ENCODE measurements at regions not wholly inside any gene's neighbourhood (a gene's known extent, or its start where the extent isn't known, plus 50 kb on each side); places are given as distances from the start of the nearest gene placed in this dataset.

DNA sequence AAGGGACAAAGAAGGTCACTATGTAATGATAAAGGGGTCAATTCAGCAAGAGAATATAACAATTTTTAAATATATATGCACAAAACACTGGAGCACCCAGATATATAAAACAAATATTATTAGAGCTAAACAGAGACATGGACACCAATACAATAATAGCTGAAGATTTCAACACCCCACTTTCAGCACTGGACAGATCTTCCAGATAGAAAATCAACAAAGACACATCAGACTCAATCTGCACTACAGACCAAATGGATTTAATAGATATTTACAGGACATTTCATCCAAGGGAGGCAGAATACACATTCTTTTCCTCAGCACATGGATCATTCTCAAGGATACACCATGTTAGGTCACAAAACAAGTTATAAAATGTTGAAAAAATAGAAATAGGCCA is 111.4 kb downstream of the SOX3 start:
- Histone ChIP-seq H3K27me3 (ENCODE audit: control insufficient read depth, insufficient read depth, low read length) (no peaks in the 10 kb centered on the region), H3K4me3 (ENCODE audit: low read length) (no peak overlapping the region), H3K36me3 (ENCODE audit: control insufficient read depth, low read depth, low read length) (no peaks in the 10 kb centered on the region)

DNA sequence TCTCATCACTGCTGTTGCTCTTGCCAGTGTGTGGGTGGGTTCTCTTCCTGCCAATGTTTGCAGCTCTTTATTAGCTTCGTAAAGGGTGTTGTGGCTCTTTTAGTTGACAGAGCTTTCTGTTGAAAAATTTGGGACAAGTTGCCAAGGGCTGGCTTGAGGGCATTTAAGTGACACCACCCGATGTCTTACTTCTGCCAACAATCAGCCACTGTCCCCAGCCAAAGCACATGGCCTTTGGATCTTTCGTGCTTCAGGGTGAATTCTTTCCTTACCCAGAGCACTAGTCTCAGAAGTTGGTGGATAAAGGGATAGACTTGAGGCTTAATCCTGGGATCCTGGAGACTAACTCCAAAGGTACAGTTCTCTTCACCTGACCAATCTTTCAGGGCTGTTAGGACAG is 113.6 kb downstream of the SOX3 start:
- Histone ChIP-seq H3K9me3 (ENCODE audit: control insufficient read depth, low read depth, low read length) (no peaks in the 10 kb centered on the region), H3K36me3 (ENCODE audit: control insufficient read depth, low read depth, low read length) (no peaks in the 10 kb centered on the region), H3K9ac (ENCODE audit: low read length) (no peak overlapping the region), H3K27ac (ENCODE audit: low read length) (no peak overlapping the region), H3K4me3 (ENCODE audit: low read length) (no peak overlapping the region), H3K27me3 (ENCODE audit: control insufficient read depth, insufficient read depth, low read length) (no peaks in the 10 kb centered on the region), H3K4me1 (ENCODE audit: control insufficient read depth, low read depth, low read length) (no peaks in the 10 kb centered on the region)

More for the DNA sequence above, 111.4 kb downstream of the SOX3 start:
- H3K9ac ChIP-seq (ENCODE audit: low read length) = no peak overlapping the region
- H3K4me1 ChIP-seq (ENCODE audit: control insufficient read depth, low read depth, low read length) = no peaks in the 10 kb centered on the region
- H3K9me3 ChIP-seq (ENCODE audit: control insufficient read depth, low read depth, low read length) = no peaks in the 10 kb centered on the region
- no peak overlapping the region for H3K27ac ChIP-seq (ENCODE audit: low read length)

DNA sequence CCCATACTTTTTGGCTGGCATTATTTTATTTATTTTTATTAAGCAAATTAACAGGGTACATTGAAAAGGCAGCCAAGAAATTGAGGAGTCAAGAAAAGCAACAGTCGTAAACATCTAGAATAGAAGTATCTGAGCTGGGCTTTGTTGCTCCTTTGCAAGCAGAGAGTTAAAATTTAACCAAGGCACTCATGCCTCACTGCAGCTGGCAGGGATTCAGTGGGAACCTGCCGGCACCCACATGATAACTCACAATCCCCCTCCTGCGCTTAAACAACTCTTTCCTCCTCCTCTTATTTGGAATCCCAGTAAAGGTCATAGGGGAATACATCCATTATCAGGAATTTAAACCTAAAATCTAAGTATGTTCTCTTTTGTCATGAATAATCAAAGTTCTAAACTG is 115.5 kb downstream of the SOX3 start:
- Histone ChIP-seq H3K9me3 (ENCODE audit: control insufficient read depth, low read depth, low read length) (no peaks in the 10 kb centered on the region), H3K27ac (ENCODE audit: low read length) (no peak overlapping the region), H3K4me1 (ENCODE audit: control insufficient read depth, low read depth, low read length) (no peaks in the 10 kb centered on the region), H3K9ac (ENCODE audit: low read length) (no peak overlapping the region), H3K4me3 (ENCODE audit: low read length) (no peak overlapping the region), H3K27me3 (ENCODE audit: control insufficient read depth, insufficient read depth, low read length) (no peaks in the 10 kb centered on the region), H3K36me3 (ENCODE audit: control insufficient read depth, low read depth, low read length) (no peaks in the 10 kb centered on the region)

DNA sequence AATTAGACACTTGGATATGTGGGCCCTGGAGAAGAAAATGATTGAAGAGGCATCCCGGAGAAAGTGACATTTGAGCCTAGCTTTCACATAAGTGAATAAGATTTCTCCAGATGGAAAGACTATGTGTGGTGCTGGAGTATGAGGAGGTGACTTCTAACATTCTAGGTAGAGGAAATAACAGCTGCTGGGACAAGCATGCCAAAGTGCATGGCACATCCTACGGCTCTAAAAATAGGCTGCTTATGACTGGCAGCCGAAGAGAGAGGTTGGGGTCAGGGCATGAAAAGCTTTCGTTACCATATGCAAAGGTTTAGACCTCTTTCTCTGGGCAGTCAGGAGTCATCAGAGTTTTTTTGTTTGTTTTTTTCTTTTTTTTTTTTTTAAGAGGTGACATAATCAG is 142.0 kb downstream of the SOX3 start:
- Histone ChIP-seq H3K9ac (ENCODE audit: low read length) (no peak overlapping the region), H3K27me3 (ENCODE audit: control insufficient read depth, insufficient read depth, low read length) (no peaks in the 10 kb centered on the region), H3K4me3 (ENCODE audit: low read length) (no peak overlapping the region), H3K4me1 (ENCODE audit: control insufficient read depth, low read depth, low read length) (peaks cover 11% of the 10 kb centered on the region), H3K27ac (ENCODE audit: low read length) (no peak overlapping the region), H3K9me3 (ENCODE audit: control insufficient read depth, low read depth, low read length) (peaks cover 19% of the 10 kb centered on the region), H3K36me3 (ENCODE audit: control insufficient read depth, low read depth, low read length) (no peaks in the 10 kb centered on the region)

DNA sequence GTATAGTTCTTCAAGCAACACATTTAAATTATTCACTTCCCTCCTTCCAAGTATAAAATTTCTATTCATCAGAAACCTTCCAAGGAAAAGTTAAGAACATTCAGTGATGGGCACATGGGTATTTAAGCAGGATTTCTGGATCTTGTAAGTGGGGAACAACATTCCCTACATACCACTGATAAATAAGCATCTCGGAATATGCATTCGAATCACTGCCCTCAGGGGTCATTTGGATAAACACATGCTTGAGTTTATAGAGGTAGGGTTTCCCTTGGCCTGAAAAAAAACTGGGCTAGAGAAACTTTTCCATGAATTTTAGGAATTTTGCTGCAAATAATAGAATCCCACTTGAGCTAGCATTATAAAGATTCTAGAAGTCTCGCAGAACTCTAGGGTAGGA is 143.9 kb downstream of the SOX3 start:
- Histone ChIP-seq H3K4me3 (ENCODE audit: low read length) (no peak overlapping the region), H3K27ac (ENCODE audit: low read length) (no peak overlapping the region), H3K4me1 (ENCODE audit: control insufficient read depth, low read depth, low read length) (peaks cover 11% of the 10 kb centered on the region), H3K9ac (ENCODE audit: low read length) (no peak overlapping the region), H3K36me3 (ENCODE audit: control insufficient read depth, low read depth, low read length) (no peaks in the 10 kb centered on the region), H3K27me3 (ENCODE audit: control insufficient read depth, insufficient read depth, low read length) (no peaks in the 10 kb centered on the region), H3K9me3 (ENCODE audit: control insufficient read depth, low read depth, low read length) (peaks cover 13% of the 10 kb centered on the region)

DNA sequence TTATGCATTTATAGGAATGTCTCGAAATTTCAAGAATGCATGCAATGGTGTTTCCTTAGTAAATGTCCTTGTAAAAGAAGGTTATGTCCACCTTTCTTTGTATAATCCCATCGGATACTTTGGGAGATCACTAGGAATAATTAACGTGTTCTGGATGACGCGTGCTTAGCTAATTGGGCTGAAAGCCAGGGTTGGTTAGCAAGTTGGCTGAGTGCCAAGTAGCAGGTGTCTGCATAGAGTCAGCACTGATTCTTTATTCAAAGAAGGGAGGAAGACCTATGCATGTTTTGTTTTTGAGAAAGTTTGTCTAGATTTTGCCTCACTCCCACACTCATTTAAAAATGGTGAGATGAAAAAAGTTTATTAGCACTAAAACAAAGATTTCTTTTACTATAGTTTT is 144.6 kb downstream of the SOX3 start:
- Histone ChIP-seq H3K9ac (ENCODE audit: low read length) (no peak overlapping the region), H3K4me3 (ENCODE audit: low read length) (no peak overlapping the region), H3K36me3 (ENCODE audit: control insufficient read depth, low read depth, low read length) (no peaks in the 10 kb centered on the region), H3K9me3 (ENCODE audit: control insufficient read depth, low read depth, low read length) (peaks cover 13% of the 10 kb centered on the region), H3K27me3 (ENCODE audit: control insufficient read depth, insufficient read depth, low read length) (no peaks in the 10 kb centered on the region), H3K4me1 (ENCODE audit: control insufficient read depth, low read depth, low read length) (peaks cover 11% of the 10 kb centered on the region), H3K27ac (ENCODE audit: low read length) (no peak overlapping the region)

DNA sequence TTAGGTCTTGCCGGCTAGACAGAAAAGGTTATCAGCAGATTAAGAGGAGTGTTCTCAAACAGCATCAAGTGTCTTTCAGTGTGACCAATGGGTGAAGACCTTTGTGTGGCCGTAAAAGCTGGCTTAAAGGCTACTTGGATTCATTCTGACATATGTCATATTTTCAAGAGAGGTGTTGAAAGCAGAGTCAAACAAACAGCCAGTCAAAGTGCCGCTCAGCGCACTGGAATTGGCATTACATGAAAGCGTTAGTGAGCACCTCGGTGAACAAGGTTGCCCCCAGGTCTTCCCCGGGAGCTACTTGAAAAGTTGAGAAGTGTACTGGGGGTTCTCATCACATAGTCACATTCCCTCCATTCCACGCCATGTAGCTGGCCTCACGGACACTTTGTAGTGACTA is 148.9 kb downstream of the SOX3 start:
- Histone ChIP-seq H3K4me3 (ENCODE audit: low read length) (no peak overlapping the region), H3K36me3 (ENCODE audit: control insufficient read depth, low read depth, low read length) (no peaks in the 10 kb centered on the region), H3K27me3 (ENCODE audit: control insufficient read depth, insufficient read depth, low read length) (no peaks in the 10 kb centered on the region), H3K9ac (ENCODE audit: low read length) (no peak overlapping the region), H3K9me3 (ENCODE audit: control insufficient read depth, low read depth, low read length) (peaks cover 10% of the 10 kb centered on the region), H3K27ac (ENCODE audit: low read length) (no peak overlapping the region), H3K4me1 (ENCODE audit: control insufficient read depth, low read depth, low read length) (peaks cover 8% of the 10 kb centered on the region)

DNA sequence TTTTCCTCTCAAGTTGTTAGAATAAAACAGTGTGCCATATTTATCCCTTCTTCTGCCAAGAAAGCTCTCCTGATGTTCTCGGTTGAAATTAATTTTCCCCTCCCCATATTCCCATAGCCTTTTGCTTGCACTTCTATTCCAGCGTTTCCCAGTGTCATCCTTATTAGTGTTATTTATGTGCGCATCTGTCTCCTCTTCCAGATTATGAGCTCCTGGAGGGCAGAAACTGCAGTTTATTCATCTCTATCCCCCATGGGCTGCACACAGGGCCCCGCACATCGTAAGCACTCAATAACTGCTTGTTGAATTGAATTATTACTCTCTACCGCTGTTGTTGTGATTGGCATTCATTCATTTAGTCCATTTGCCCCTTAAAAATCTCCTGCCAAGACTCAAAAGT is 149.4 kb downstream of the SOX3 start:
- Histone ChIP-seq H3K9ac (ENCODE audit: low read length) (no peak overlapping the region), H3K4me3 (ENCODE audit: low read length) (no peak overlapping the region), H3K4me1 (ENCODE audit: control insufficient read depth, low read depth, low read length) (peaks cover 3% of the 10 kb centered on the region), H3K36me3 (ENCODE audit: control insufficient read depth, low read depth, low read length) (no peaks in the 10 kb centered on the region), H3K27ac (ENCODE audit: low read length) (no peak overlapping the region), H3K9me3 (ENCODE audit: control insufficient read depth, low read depth, low read length) (peaks cover 10% of the 10 kb centered on the region), H3K27me3 (ENCODE audit: control insufficient read depth, insufficient read depth, low read length) (no peaks in the 10 kb centered on the region)

DNA sequence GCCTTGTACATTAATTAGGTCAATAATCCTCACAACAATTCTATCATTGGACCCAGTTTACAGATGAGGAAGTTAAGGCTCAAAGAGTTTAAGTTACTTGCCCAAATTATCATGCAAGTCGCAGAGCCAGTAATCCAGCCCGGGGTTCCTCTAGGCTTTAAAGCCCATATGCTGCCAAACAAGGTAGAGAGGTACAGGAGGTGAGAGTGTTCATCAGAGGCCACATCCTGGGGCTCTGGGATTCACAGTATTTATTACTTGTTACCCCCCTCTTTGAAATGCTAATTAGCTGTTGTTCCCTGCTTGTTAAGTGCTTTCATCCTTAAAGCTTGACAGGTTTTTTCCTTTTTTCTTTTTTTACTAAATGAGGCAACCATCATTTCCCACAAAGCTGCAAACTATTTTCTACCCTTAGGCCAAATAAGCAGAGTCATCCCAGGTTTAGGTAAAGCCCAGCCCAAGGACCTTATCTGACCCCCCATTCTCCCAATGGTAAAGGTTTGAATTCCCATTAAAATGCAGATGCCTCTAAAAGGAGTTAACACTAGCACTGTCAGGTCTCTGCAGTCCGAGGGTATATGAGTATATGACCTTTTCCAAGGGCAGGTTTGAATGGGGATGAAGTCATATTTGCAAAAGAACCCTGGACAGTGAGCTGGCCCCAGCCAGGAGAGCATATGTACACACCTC is 150.3 kb downstream of the SOX3 start:
- no peak overlapping the region for H3K27ac ChIP-seq (ENCODE audit: low read length)
- H3K36me3 ChIP-seq (ENCODE audit: control insufficient read depth, low read depth, low read length) = no peaks in the 10 kb centered on the region
- H3K4me3 ChIP-seq (ENCODE audit: low read length) = no peak overlapping the region
- H3K9me3 ChIP-seq (ENCODE audit: control insufficient read depth, low read depth, low read length) = peaks cover 10% of the 10 kb centered on the region
- no peaks in the 10 kb centered on the region for H3K4me1 ChIP-seq (ENCODE audit: control insufficient read depth, low read depth, low read length)
- no peaks in the 10 kb centered on the region for H3K27me3 ChIP-seq (ENCODE audit: control insufficient read depth, insufficient read depth, low read length)
- H3K9ac ChIP-seq (ENCODE audit: low read length) = no peak overlapping the region

DNA sequence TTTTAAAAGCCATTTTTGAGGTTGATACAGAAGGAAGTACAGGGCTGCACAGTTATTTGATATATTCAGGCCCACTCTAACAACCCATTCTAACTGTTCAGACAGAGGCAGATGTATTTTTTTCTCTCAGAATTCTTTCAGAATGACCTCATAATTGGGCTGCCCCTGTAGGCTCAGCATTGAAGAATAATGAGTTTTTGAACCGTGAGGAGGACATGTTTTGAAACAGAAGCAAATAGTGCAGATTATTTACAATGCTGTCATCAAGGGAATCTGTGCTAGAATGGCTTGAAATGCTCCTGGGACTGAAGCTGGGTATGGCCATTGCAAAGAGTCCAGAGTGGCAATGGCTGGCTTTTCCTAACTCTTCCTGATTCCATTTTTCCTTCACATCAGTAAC is 158.1 kb downstream of the SOX3 start:
- Histone ChIP-seq H3K27ac (ENCODE audit: low read length) (no peak overlapping the region), H3K9ac (ENCODE audit: low read length) (no peak overlapping the region), H3K4me3 (ENCODE audit: low read length) (no peak overlapping the region), H3K9me3 (ENCODE audit: control insufficient read depth, low read depth, low read length) (peaks cover 21% of the 10 kb centered on the region), H3K4me1 (ENCODE audit: control insufficient read depth, low read depth, low read length) (peaks cover 9% of the 10 kb centered on the region), H3K27me3 (ENCODE audit: control insufficient read depth, insufficient read depth, low read length) (no peaks in the 10 kb centered on the region), H3K36me3 (ENCODE audit: control insufficient read depth, low read depth, low read length) (no peaks in the 10 kb centered on the region)

DNA sequence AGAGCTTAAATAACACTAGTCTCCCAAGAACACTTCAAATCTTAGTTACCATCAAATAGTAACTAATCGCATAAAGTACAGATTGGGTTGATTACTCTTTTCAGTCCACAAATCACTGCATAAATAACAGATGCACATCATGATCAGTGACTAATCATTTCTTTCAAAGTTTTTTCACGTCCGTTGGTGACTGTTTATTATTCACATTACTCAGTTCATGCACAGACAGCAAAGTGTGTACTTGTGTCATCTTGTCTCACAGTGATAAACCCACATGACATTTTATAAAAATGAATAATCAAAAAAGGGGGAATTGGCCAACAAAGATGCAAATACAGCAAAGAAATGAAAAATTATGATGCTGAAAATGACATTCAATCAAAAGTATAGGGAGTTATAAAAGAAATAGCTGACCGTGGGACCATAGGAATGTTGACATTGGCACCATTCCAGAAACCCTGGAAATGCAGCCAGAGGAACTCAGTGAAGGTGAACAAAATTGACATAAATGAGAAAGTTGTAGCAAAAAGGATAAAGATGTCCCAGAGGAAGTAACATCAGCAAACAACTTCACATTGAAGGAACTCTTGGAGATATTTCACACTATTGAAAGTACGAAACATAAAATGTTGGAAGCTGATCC is 161.5 kb downstream of the SOX3 start:
- Histone ChIP-seq H3K27me3 (ENCODE audit: control insufficient read depth, insufficient read depth, low read length) (no peaks in the 10 kb centered on the region), H3K4me3 (ENCODE audit: low read length) (no peak overlapping the region), H3K9me3 (ENCODE audit: control insufficient read depth, low read depth, low read length) (peaks cover 24% of the 10 kb centered on the region), H3K27ac (ENCODE audit: low read length) (no peak overlapping the region), H3K36me3 (ENCODE audit: control insufficient read depth, low read depth, low read length) (no peaks in the 10 kb centered on the region), H3K9ac (ENCODE audit: low read length) (no peak overlapping the region), H3K4me1 (ENCODE audit: control insufficient read depth, low read depth, low read length) (peaks cover 9% of the 10 kb centered on the region)

DNA sequence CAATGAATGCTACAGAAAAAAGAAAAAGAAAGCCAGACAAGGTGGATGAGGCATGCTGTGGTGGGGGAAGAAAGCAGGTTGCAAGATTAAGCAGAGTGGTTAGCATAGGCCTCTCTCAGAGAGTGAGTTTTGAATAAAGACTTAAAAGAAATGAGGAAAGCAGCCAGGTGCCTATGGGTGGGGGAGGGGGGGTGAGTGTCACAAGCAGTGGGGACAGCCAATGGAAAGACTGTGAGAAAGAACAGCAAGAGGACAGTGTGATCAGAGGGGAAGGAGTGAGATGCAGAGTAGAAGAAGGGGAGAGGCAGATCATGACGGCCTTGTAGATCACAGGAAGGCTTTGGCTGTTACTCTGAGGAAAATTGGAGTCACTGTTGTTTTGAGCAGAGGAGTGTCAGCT is 162.5 kb downstream of the SOX3 start:
- no peaks in the 10 kb centered on the region for H3K27me3 ChIP-seq (ENCODE audit: control insufficient read depth, insufficient read depth, low read length)

More for the DNA sequence above, 162.5 kb downstream of the SOX3 start:
- H3K9me3 ChIP-seq (ENCODE audit: control insufficient read depth, low read depth, low read length) = peaks cover 25% of the 10 kb centered on the region
- no peak overlapping the region for H3K27ac ChIP-seq (ENCODE audit: low read length)
- peaks cover 9% of the 10 kb centered on the region for H3K4me1 ChIP-seq (ENCODE audit: control insufficient read depth, low read depth, low read length)
- no peaks in the 10 kb centered on the region for H3K36me3 ChIP-seq (ENCODE audit: control insufficient read depth, low read depth, low read length)
- no peak overlapping the region for H3K9ac ChIP-seq (ENCODE audit: low read length)
- no peak overlapping the region for H3K4me3 ChIP-seq (ENCODE audit: low read length)
